Retinal pigment epithelial cell (primary cell): ENCODE measurements at regions not wholly inside any gene's neighbourhood (a gene's known extent, or its start where the extent isn't known, plus 50 kb on each side); places are given as distances from the start of the nearest gene placed in this dataset.

Experiments used
- DNase-seq: peaks from one replicate; pipeline ENCODE4 v3.0.0-alpha.2; 2010; ENCODE audit warnings: low read depth
- H3K4me3 ChIP-seq: 2 replicates; pipeline ENCODE4 v1.5.1; 2011; ENCODE audit warnings: mild to moderate bottlenecking, low read length, control low read depth, moderate library complexity
- CTCF ChIP-seq: conservative IDR thresholded peaks from 2 replicates; pipeline ENCODE4 v1.5.1; 2011; ENCODE audit warnings: low read depth, low read length, control low read depth, inconsistent platforms

GRCh38 chr1:17994046-17994445, 113.6 kb upstream of the IGSF21 start:
- H3K4me3 ChIP-seq = no peak overlapping the region
- DNase-seq = no peak
- TF ChIP-seq CTCF = no peak

GRCh38 chr1:17995480-17995879, 112.1 kb upstream of the IGSF21 start:
- DNase-seq = no peak
- TF ChIP-seq CTCF = no peak
- H3K4me3 ChIP-seq = no peak overlapping the region

- no peak overlapping the region for H3K4me3 ChIP-seq
- no peak for DNase-seq
- TF ChIP-seq CTCF = peak; percentile 3
Measured at GRCh38 chr1:17998889-17999288, 108.7 kb upstream of the IGSF21 start.

GRCh38 chr1:17999884-18000283, 107.7 kb upstream of the IGSF21 start:
- TF ChIP-seq CTCF = no peak
- DNase-seq = no peak
- no peak overlapping the region for H3K4me3 ChIP-seq

GRCh38 chr1:18001725-18002124, 105.9 kb upstream of the IGSF21 start:
- no peak for TF ChIP-seq CTCF
- DNase-seq = no peak
- H3K4me3 ChIP-seq = no peak overlapping the region

- DNase-seq = no peak
- H3K4me3 ChIP-seq = no peak overlapping the region
- no peak for TF ChIP-seq CTCF
Measured at GRCh38 chr1:18004278-18004677, 103.3 kb upstream of the IGSF21 start.

- TF ChIP-seq CTCF = no peak
- H3K4me3 ChIP-seq = no peak overlapping the region
- DNase-seq = no peak
Measured at GRCh38 chr1:18005238-18005637, 102.4 kb upstream of the IGSF21 start.
